GM12891 (cell line): ENCODE measurements at regions not wholly inside any gene's neighbourhood (a gene's known extent, or its start where the extent isn't known, plus 50 kb on each side); places are given as distances from the start of the nearest gene placed in this dataset.

Experiments used
- POLR2A ChIP-seq: IDR thresholded peaks from 2 replicates; pipeline ENCODE4 v1.6.1; 2011; ENCODE audit warnings: low read depth, low read length, control low read depth
- TAF1 ChIP-seq: IDR thresholded peaks from 2 replicates; pipeline ENCODE4 v1.6.1; 2011; ENCODE audit warnings: low read depth, low read length, control low read depth

DNA sequence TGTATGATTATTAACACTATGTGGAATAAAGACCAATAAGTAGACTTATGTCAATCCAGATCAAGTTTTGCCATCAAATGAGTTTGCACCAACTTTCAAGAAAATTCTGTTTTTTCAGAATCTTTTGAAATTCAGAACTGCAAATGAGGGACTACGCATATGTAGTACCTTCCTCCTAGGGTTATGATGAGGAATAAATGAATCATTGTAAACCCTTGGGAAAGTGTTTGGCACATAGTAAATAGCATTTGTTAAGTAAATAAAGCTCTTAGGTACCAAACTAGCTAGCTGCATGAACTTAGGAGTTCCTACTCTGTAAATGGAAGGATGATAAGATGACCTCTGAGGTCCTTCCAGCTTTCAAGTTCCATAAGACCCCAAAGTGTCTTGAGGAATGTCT is 242.6 kb upstream of the SETMAR start:
- TF ChIP-seq POLR2A = no peak
- TF ChIP-seq TAF1 = no peak
